ENCODE measurements at regions not wholly inside any gene's neighbourhood (a gene's known extent, or its start where the extent isn't known, plus 50 kb on each side); places are given as distances from the start of the nearest gene placed in this dataset.

GRCh38 chr1:55696891-55697290 is 481.7 kb upstream of the USP24 start:
- Histone ChIP-seq H2AK5ac (ENCODE audit: low read depth, low read length) (no peak overlapping the region), H2BK20ac (ENCODE audit: low read length) (no peak overlapping the region), H3K56ac (replicated peaks; ENCODE audit: insufficient read length, low read depth, low read length) (no peak overlapping the region), H3K9me3 (ENCODE audit: insufficient read depth in 2 of 2, low read depth in 1 of 2, low read length in 1 of 2) (no peaks in the 10 kb centered on the region), H3K4ac (replicated peaks; ENCODE audit: insufficient read length, low read depth, low read length) (no peak overlapping the region), H3K27me3 (replicated peaks in 1 of 4; ENCODE audit: control insufficient read depth in 3 of 4, extremely low read depth in 1 of 4, insufficient read depth in 3 of 4, low read length in 3 of 4) (no peaks in the 10 kb centered on the region), H2BK5ac (ENCODE audit: low read depth, low read length) (no peak overlapping the region), H2AFZ (ENCODE audit: low read length) (no peak overlapping the region), H3K4me3 (ENCODE audit: extremely low read depth in 1 of 4, insufficient read depth in 2 of 4, low read depth in 3 of 4, low read length in 4 of 4) (no peak overlapping the region), H2BK15ac (ENCODE audit: low read length) (no peak overlapping the region), H2BK120ac (replicated peaks; ENCODE audit: low read depth, low read length) (no peak overlapping the region), H3K9ac (replicated peaks in 1 of 4; ENCODE audit: extremely low read depth in 1 of 4, low read depth in 3 of 4, low read length in 3 of 4) (no peak overlapping the region), H4K91ac (replicated peaks; ENCODE audit: insufficient read length, low read length) (no peak overlapping the region), H3K79me2 (ENCODE audit: control insufficient read depth in 1 of 2, insufficient read depth in 2 of 2, low read length in 2 of 2) (no peaks in the 10 kb centered on the region), H3K23ac (ENCODE audit: insufficient read length) (no peak overlapping the region), H3K23me2 (ENCODE audit: low read depth, low read length) (no peaks in the 10 kb centered on the region), H2BK12ac (ENCODE audit: low read depth, low read length) (no peak overlapping the region), H4K5ac (ENCODE audit: insufficient read length, low read depth, low read length) (no peak overlapping the region), H3K36me3 (ENCODE audit: control insufficient read depth in 2 of 4, insufficient read depth in 4 of 4, low read length in 3 of 4) (no peaks in the 10 kb centered on the region), H3K79me1 (ENCODE audit: low read depth, low read length) (no peaks in the 10 kb centered on the region), H3K4me2 (ENCODE audit: insufficient read depth in 1 of 2, low read depth in 2 of 2, low read length in 2 of 2) (no peak overlapping the region), H3K18ac (ENCODE audit: extremely low read depth, low read length) (no peak overlapping the region), H3K4me1 (replicated peaks in 1 of 4; ENCODE audit: control insufficient read depth in 3 of 4, insufficient read depth in 4 of 4, low read length in 3 of 4) (no peaks in the 10 kb centered on the region), H3K27ac (ENCODE audit: low read depth, low read length) (no peak overlapping the region), H4K8ac (ENCODE audit: extremely low read depth, insufficient read depth, low read length) (no peak overlapping the region), H3K14ac (ENCODE audit: insufficient read length) (no peak overlapping the region), H4K20me1 (replicated peaks in 1 of 2; ENCODE audit: control insufficient read depth in 1 of 2, insufficient read depth in 2 of 2, low read length in 2 of 2) (no peaks in the 10 kb centered on the region)
- 94% methylated on average over 2 of the region's 2 CpGs; no CpG with 5 or more reads in 1 of the 2 experiments for WGBS, 2 experiments (ENCODE audit: extremely low coverage in 1 of 2, insufficient coverage in 1 of 2, insufficient read length in 1 of 2, insufficient replicate concordance in 2 of 2, low coverage in 1 of 2, low lambda C conversion rate in 2 of 2, missing lambda C conversion rate in 1 of 2)
- TF ChIP-seq, protein P1, sequence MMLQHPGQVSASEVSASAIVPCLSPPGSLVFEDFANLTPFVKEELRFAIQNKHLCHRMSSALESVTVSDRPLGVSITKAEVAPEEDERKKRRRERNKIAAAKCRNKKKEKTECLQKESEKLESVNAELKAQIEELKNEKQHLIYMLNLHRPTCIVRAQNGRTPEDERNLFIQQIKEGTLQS (IDR thresholded peaks at IDR 0.05; ENCODE audit: insufficient read depth, low read depth, low read length): no peak
- TF ChIP-seq JUN (IDR thresholded peaks at IDR 0.05; ENCODE audit: low read depth, low read length): no peak
- no peak for TF ChIP-seq RAD21 (IDR thresholded peaks at IDR 0.05 in 1 of 2, conservative IDR thresholded peaks at IDR 0.05 in 1 of 2; ENCODE audit: low read depth in 2 of 2, low read length in 2 of 2)
- no peak for TF ChIP-seq ZNF274 (IDR thresholded peaks at IDR 0.05; ENCODE audit: borderline replicate concordance, extremely low read depth, low read length)
- TF ChIP-seq TBP (IDR thresholded peaks at IDR 0.05; ENCODE audit: low read depth, low read length): no peak
- TF ChIP-seq NANOG (IDR thresholded peaks at IDR 0.05; ENCODE audit: insufficient read depth, low read depth, low read length, poor library complexity, severe bottlenecking): no peak
- no peak for TF ChIP-seq EGR1 (IDR thresholded peaks at IDR 0.05; ENCODE audit: borderline replicate concordance, low read depth, low read length)
- no peak for FAIRE-seq
- CTCF ChIA-PET (ENCODE audit: partially characterized antibody): interaction anchor here (1.4 kb wide), 1 partner anchor 10 kb away, joined by 3 read pairs; no protein-coding TSS in a partner anchor
- DNase-seq (ENCODE audit: low read depth in 1 of 2, low spot score in 2 of 2): no peak
- POLR2A ChIA-PET (ENCODE audit: partially characterized antibody): no interaction called here
